Fibroblast of the conjunctiva (primary cell): ENCODE measurements at regions not wholly inside any gene's neighbourhood (a gene's known extent, or its start where the extent isn't known, plus 50 kb on each side); places are given as distances from the start of the nearest gene placed in this dataset.

Source experiments
- DNase-seq: peaks from one replicate; pipeline ENCODE4 v3.0.0-alpha.2; 2010; ENCODE audit warnings: low read depth

- DNase-seq = no peak
Measured at GRCh38 chr6:94535798-94536197, 1041.5 kb upstream of the MANEA start.

GRCh38 chr6:94511502-94512088 lies 1065.7 kb upstream of the MANEA start:
- DNase-seq = no peak

GRCh38 chr6:94510877-94511276 lies 1066.5 kb upstream of the MANEA start:
- no peak for DNase-seq

GRCh38 chr6:94501516-94501915 lies 1075.8 kb upstream of the MANEA start:
- DNase-seq = no peak

- no peak for DNase-seq
Measured at GRCh38 chr6:94498099-94498498, 1078.7 kb upstream of the EPHA7 start.

- DNase-seq = no peak
Measured at GRCh38 chr6:94494500-94494899, 1075.1 kb upstream of the EPHA7 start.

GRCh38 chr6:94487371-94487770 lies 1068.0 kb upstream of the EPHA7 start:
- no peak for DNase-seq

- no peak for DNase-seq
Measured at GRCh38 chr6:94478133-94479005, 1059.0 kb upstream of the EPHA7 start.

- DNase-seq = no peak
Measured at GRCh38 chr6:94468830-94469229, 1049.5 kb upstream of the EPHA7 start.

GRCh38 chr6:94464018-94464510 lies 1044.7 kb upstream of the EPHA7 start:
- DNase-seq = no peak

- DNase-seq = no peak
Measured at GRCh38 chr6:94463306-94463705, 1043.9 kb upstream of the EPHA7 start.

- DNase-seq = no peak
Measured at GRCh38 chr6:94462231-94462630, 1042.9 kb upstream of the EPHA7 start.

GRCh38 chr6:94456266-94456665 lies 1036.9 kb upstream of the EPHA7 start:
- no peak for DNase-seq

GRCh38 chr6:94454231-94454630 lies 1034.9 kb upstream of the EPHA7 start:
- no peak for DNase-seq

- DNase-seq = no peak
Measured at GRCh38 chr6:94446120-94446519, 1026.8 kb upstream of the EPHA7 start.

- DNase-seq = no peak
Measured at GRCh38 chr6:94443701-94444100, 1024.3 kb upstream of the EPHA7 start.

GRCh38 chr6:94424692-94425091 lies 1005.3 kb upstream of the EPHA7 start:
- DNase-seq = no peak

- DNase-seq = no peak
Measured at GRCh38 chr6:94417363-94417762, 998.0 kb upstream of the EPHA7 start.

GRCh38 chr6:94414041-94414440 lies 994.7 kb upstream of the EPHA7 start:
- DNase-seq = no peak

GRCh38 chr6:94401311-94401710 lies 982.0 kb upstream of the EPHA7 start:
- no peak for DNase-seq

GRCh38 chr6:94394822-94395221 lies 975.5 kb upstream of the EPHA7 start:
- no peak for DNase-seq

GRCh38 chr6:94389218-94389617 lies 969.9 kb upstream of the EPHA7 start:
- DNase-seq = no peak

- no peak for DNase-seq
Measured at GRCh38 chr6:94377835-94378234, 958.5 kb upstream of the EPHA7 start.

GRCh38 chr6:94376876-94377275 lies 957.5 kb upstream of the EPHA7 start:
- DNase-seq = no peak
